K562 (cell line): ENCODE measurements at regions not wholly inside any gene's neighbourhood (a gene's known extent, or its start where the extent isn't known, plus 50 kb on each side); places are given as distances from the start of the nearest gene placed in this dataset.

ENCODE experiments used
- HMBOX1 ChIP-seq: sonication (generic); IDR thresholded peaks from 2 replicates; pipeline ENCODE4 v1.6.1; 2016
- MEF2D ChIP-seq: conservative IDR thresholded peaks from 2 replicates; pipeline ENCODE4 v1.6.1; 2016; ENCODE audit warnings: low read depth, missing genetic modification characterization, missing compliant biosample characterization
- NFRKB ChIP-seq: fragments of 450-650 bp; IDR thresholded peaks from 2 replicates; pipeline ENCODE4 v1.6.1; 2016; ENCODE audit warnings: low read depth
- POU5F1 ChIP-seq: fragments of 150-350 bp; IDR thresholded peaks from 2 replicates; pipeline ENCODE4 v1.6.1; 2014; ENCODE audit warnings: borderline replicate concordance, low read length, low read depth, mild to moderate bottlenecking; ENCODE audit not compliant: partially characterized antibody
- PTTG1 ChIP-seq: fragments of 450-650 bp; IDR thresholded peaks from 2 replicates; pipeline ENCODE4 v1.6.1; 2016; ENCODE audit warnings: low read depth, mild to moderate bottlenecking, missing genetic modification characterization, missing compliant biosample characterization
- RBM22 ChIP-seq: fragments of 200-400 bp; formaldehyde crosslinking; IDR thresholded peaks from 2 replicates; pipeline ENCODE4 v1.6.1; 2018; ENCODE audit warnings: low read length, low read depth; ENCODE audit not compliant: poor library complexity, severe bottlenecking
- SETDB1 ChIP-seq: IDR thresholded peaks from one replicate; pipeline ENCODE4 v1.6.1; 2012; ENCODE audit warnings: low read length, control low read depth, inconsistent platforms
- TAF1 ChIP-seq: IDR thresholded peaks from 2 replicates; pipeline ENCODE4 v1.6.1; 2011; ENCODE audit warnings: mild to moderate bottlenecking, low read length, moderate library complexity; ENCODE audit not compliant: insufficient read depth, control insufficient read depth, severe bottlenecking; ENCODE audit errors: extremely low read depth
- TARDBP ChIP-seq: fragments of 450-650 bp; IDR thresholded peaks from 2 replicates; pipeline ENCODE4 v1.6.1; 2016
- TFE3 ChIP-seq: fragments of 450-650 bp; formaldehyde crosslinking; IDR thresholded peaks from 2 replicates; pipeline ENCODE4 v1.4.0; 2020; ENCODE audit warnings: mild to moderate bottlenecking, mixed read lengths
- YY1 ChIP-seq, 3 experiments: IDR thresholded peaks; 2 replicates each; pipeline ENCODE4 v1.6.1; 2011; ENCODE audit warnings: low read length in 2 of 3, mild to moderate bottlenecking in 2 of 3, moderate library complexity in 2 of 3, borderline replicate concordance in 1 of 3, control low read depth in 1 of 3, low read depth in 1 of 3; ENCODE audit not compliant: insufficient read depth in 3 of 3, insufficient replicate concordance in 2 of 3, control insufficient read depth in 1 of 3, insufficient read length in 1 of 3; ENCODE audit errors: extremely low read depth in 1 of 3
- ZBTB7A ChIP-seq: IDR thresholded peaks from 2 replicates; pipeline ENCODE4 v1.6.1; 2011; ENCODE audit warnings: low read depth, mild to moderate bottlenecking, low read length, moderate library complexity, borderline replicate concordance; ENCODE audit not compliant: control insufficient read depth
- ZNF146 ChIP-seq: IDR thresholded peaks from one replicate; pipeline ENCODE4 v1.6.1; 2018; ENCODE audit warnings: missing compliant biosample characterization; ENCODE audit not compliant: unreplicated experiment
- ZNF24 ChIP-seq: fragments of 450-650 bp; IDR thresholded peaks from 2 replicates; pipeline ENCODE4 v1.6.1; 2016
- ZNF347 ChIP-seq: fragments of 450-650 bp; formaldehyde crosslinking; IDR thresholded peaks from 2 replicates; pipeline ENCODE4 v1.4.0; 2020; ENCODE audit warnings: low read depth, mild to moderate bottlenecking, moderate library complexity
- ZNF512 ChIP-seq: IDR thresholded peaks from 2 replicates; pipeline ENCODE4 v1.6.1; 2016; ENCODE audit warnings: missing genetic modification characterization, missing compliant biosample characterization
- TF ChIP-seq, protein P1 (sequence below): sonication (generic); formaldehyde crosslinking; IDR thresholded peaks from 2 replicates; pipeline ENCODE4 v1.8.1; 2023; ENCODE audit warnings: mild to moderate bottlenecking, missing genetic modification reagents
- TF ChIP-seq, protein P2 (sequence below): sonication (generic); formaldehyde crosslinking; IDR thresholded peaks from 2 replicates; pipeline ENCODE4 v1.8.0; 2022; ENCODE audit warnings: mild to moderate bottlenecking, missing genetic modification reagents

GRCh38 chr21:35482933-35483662 is 434.0 kb upstream of the RUNX1 start (continued):
- TF ChIP-seq TFE3 (no peak), MEF2D (tag) (no peak), TAF1 (no peak), YY1 (IDR thresholded peaks at IDR 0.05; ENCODE audit: borderline replicate concordance in 1 of 3, control insufficient read depth in 1 of 3, extremely low read depth in 1 of 3, insufficient read depth in 3 of 3, insufficient read length in 1 of 3, insufficient replicate concordance in 2 of 3, low read depth in 1 of 3, low read length in 2 of 3) (no peak), PTTG1 (no peak), SETDB1 (no peak), RBM22 (no peak), ZNF24 (no peak), ZNF146 (CRISPR knock-in tag) (no peak), ZBTB7A (no peak), TARDBP (no peak), HMBOX1 (peak; percentile 82), POU5F1 (no peak), ZNF347 (CRISPR knock-in tag) (no peak), ZNF512 (no peak), NFRKB (no peak)
- TF ChIP-seq, protein P1, sequence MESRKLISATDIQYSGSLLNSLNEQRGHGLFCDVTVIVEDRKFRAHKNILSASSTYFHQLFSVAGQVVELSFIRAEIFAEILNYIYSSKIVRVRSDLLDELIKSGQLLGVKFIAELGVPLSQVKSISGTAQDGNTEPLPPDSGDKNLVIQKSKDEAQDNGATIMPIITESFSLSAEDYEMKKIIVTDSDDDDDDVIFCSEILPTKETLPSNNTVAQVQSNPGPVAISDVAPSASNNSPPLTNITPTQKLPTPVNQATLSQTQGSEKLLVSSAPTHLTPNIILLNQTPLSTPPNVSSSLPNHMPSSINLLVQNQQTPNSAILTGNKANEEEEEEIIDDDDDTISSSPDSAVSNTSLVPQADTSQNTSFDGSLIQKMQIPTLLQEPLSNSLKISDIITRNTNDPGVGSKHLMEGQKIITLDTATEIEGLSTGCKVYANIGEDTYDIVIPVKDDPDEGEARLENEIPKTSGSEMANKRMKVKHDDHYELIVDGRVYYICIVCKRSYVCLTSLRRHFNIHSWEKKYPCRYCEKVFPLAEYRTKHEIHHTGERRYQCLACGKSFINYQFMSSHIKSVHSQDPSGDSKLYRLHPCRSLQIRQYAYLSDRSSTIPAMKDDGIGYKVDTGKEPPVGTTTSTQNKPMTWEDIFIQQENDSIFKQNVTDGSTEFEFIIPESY (CRISPR knock-in tag): no peak
- TF ChIP-seq, protein P2, sequence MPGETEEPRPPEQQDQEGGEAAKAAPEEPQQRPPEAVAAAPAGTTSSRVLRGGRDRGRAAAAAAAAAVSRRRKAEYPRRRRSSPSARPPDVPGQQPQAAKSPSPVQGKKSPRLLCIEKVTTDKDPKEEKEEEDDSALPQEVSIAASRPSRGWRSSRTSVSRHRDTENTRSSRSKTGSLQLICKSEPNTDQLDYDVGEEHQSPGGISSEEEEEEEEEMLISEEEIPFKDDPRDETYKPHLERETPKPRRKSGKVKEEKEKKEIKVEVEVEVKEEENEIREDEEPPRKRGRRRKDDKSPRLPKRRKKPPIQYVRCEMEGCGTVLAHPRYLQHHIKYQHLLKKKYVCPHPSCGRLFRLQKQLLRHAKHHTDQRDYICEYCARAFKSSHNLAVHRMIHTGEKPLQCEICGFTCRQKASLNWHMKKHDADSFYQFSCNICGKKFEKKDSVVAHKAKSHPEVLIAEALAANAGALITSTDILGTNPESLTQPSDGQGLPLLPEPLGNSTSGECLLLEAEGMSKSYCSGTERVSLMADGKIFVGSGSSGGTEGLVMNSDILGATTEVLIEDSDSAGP (CRISPR knock-in tag): no peak
